Right lobe of liver (tissue), 6 donors: ENCODE measurements at regions not wholly inside any gene's neighbourhood (a gene's known extent, or its start where the extent isn't known, plus 50 kb on each side); places are given as distances from the start of the nearest gene placed in this dataset.

ENCODE experiments used
- ATAC-seq, 4 donors: fragments of 200-7000 bp; cut with Tn5 transposase; one replicate each; pipeline ENCODE4 v1.9.1; 2020; ENCODE audit warnings: mild to moderate bottlenecking in 4 of 4, moderate library complexity in 4 of 4
- DNase-seq, 3 donors: peaks; one replicate each; pipeline ENCODE4 v3.0.0-alpha.2; 2020
- H3K27ac ChIP-seq, 3 donors: fragments of 200-600 bp; one replicate each; pipeline ENCODE4 v1.8.0; 2022
- H3K27me3 ChIP-seq, 2 donors: fragments of 200-600 bp; one replicate each; pipeline ENCODE4 v1.8.0; 2022
- H3K36me3 ChIP-seq, 4 donors: fragments of 200-600 bp; sonication (generic) in 1 of 4; one replicate each; pipeline versions ENCODE4 v1.5.1 to v1.8.0; 2017 to 2022; ENCODE audit warnings: control low read depth in 1 of 4
- H3K4me1 ChIP-seq, 4 donors: fragments of 200-600 bp; sonication (generic) in 1 of 4; one replicate each; pipeline versions ENCODE4 v1.5.1 to v1.8.0; 2017 to 2022; ENCODE audit warnings: control low read depth in 1 of 4
- H3K4me3 ChIP-seq, 3 donors: fragments of 200-600 bp; one replicate each; pipeline ENCODE4 v1.8.0; 2022
- H3K9me3 ChIP-seq, 4 donors: fragments of 200-600 bp; sonication (generic) in 1 of 4; one replicate each; pipeline versions ENCODE4 v1.5.1 to v1.8.0; 2017 to 2022; ENCODE audit warnings: control low read depth in 1 of 4
- POLR2A ChIP-seq: fragments of 450-650 bp; IDR thresholded peaks from one replicate; pipeline ENCODE4 v1.6.1; 2017; ENCODE audit warnings: antibody characterized with exemption, mild to moderate bottlenecking
- WGBS: methylation state at CpG from one replicate; pipeline ENCODE4 v1.1.6; 2018; ENCODE audit warnings: low coverage, low lambda C conversion rate; ENCODE audit not compliant: insufficient coverage; ENCODE audit errors: missing lambda C conversion rate; 5-methylcytosine and 5-hydroxymethylcytosine counted together
- intact Hi-C, 2 donors: fragments of 100-400 bp; cut with DNase I; formaldehyde crosslinking; loops; one replicate each; pipeline versions ENCODE4 v1.11.2 to v1.14.1; 2022
- TF ChIP-seq, protein P1 (sequence below), 4 donors: fragments of 200-600 bp in 3 of 4; fragments of 450-650 bp in 1 of 4; IDR thresholded peaks; one replicate each; pipeline versions ENCODE4 v1.5.1 to v1.8.0; 2016 to 2022; ENCODE audit warnings: antibody characterized with exemption in 4 of 4, mild to moderate bottlenecking in 2 of 4
- donor health status: DM: no; HTN: yes; CAD: no.
- donor health status: DM: no; HTN: no; CAD: no.
- donor health status: DM: no; HTN: no; CAD: no.
- donor health status: DM: no; HTN: yes; CAD: no.
- donor health status: DM: no; HTN: yes; CAD: no.

DNA sequence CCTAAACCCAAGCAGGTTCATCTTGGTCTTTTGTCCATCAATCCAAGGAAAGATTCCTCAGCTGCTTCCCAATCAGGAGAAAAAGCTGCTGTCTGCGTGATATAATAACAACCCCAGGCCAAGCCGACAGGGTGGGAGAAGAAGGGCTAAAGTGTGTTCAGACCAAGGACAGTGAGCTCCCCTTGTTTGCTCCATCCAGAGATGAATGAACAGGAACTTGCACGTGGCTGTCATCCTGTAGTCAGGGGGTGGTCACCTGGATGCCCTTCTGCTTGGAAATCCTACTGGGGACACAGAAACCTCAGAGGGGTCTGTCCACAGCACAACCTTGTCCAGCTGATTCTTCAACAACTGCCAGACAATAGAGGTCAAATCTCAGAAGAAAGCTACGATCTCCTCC, 414.5 kb downstream of the SOX9 start:
- H3K9me3 ChIP-seq: no peaks in the 10 kb centered on the region
- ATAC-seq (no peak), DNase-seq (no peak)
- TF ChIP-seq, protein P1, sequence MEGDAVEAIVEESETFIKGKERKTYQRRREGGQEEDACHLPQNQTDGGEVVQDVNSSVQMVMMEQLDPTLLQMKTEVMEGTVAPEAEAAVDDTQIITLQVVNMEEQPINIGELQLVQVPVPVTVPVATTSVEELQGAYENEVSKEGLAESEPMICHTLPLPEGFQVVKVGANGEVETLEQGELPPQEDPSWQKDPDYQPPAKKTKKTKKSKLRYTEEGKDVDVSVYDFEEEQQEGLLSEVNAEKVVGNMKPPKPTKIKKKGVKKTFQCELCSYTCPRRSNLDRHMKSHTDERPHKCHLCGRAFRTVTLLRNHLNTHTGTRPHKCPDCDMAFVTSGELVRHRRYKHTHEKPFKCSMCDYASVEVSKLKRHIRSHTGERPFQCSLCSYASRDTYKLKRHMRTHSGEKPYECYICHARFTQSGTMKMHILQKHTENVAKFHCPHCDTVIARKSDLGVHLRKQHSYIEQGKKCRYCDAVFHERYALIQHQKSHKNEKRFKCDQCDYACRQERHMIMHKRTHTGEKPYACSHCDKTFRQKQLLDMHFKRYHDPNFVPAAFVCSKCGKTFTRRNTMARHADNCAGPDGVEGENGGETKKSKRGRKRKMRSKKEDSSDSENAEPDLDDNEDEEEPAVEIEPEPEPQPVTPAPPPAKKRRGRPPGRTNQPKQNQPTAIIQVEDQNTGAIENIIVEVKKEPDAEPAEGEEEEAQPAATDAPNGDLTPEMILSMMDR (IDR thresholded peaks at IDR 0.05): no peak
- no peak for TF ChIP-seq POLR2A
- no peak overlapping the region for H3K27ac ChIP-seq
- no peak overlapping the region for H3K4me3 ChIP-seq
- no peaks in the 10 kb centered on the region for H3K4me1 ChIP-seq
- intact Hi-C loops: no loop called here
- H3K27me3 ChIP-seq: no peaks in the 10 kb centered on the region
- WGBS: 67% methylated on average over 1 of the region's 4 CpGs
- no peaks in the 10 kb centered on the region for H3K36me3 ChIP-seq

DNA sequence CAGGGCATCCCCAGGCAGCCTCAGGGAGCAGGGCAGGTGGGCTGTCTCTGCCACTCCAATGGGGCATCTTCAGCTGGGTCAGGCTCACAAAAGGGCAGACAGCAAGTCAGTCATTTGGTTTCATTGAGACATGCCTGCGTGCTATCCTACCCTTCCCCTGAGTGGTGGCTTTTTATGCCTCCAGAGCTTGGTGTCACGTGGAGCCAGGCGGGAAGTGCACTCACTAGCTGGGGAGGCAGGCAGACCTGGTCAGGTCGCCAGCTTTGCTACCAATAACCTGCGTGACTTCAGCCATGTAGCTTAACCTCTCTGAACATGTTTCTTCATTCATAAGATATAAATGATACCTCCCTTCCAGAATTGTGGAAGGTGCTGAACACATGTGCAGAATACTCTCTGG, 415.0 kb downstream of the SOX9 start:
- Histone ChIP-seq H3K9me3 (no peaks in the 10 kb centered on the region), H3K27me3 (no peaks in the 10 kb centered on the region), H3K27ac (no peak overlapping the region), H3K4me3 (no peak overlapping the region), H3K36me3 (no peaks in the 10 kb centered on the region), H3K4me1 (no peaks in the 10 kb centered on the region)
- ATAC-seq (no peak), DNase-seq (no peak)
- TF ChIP-seq POLR2A: no peak
- TF ChIP-seq, protein P1 (IDR thresholded peaks at IDR 0.05): no peak
- WGBS: no CpG with 5 or more reads among the region's 5 CpGs
- intact Hi-C loops: no loop called here

DNA sequence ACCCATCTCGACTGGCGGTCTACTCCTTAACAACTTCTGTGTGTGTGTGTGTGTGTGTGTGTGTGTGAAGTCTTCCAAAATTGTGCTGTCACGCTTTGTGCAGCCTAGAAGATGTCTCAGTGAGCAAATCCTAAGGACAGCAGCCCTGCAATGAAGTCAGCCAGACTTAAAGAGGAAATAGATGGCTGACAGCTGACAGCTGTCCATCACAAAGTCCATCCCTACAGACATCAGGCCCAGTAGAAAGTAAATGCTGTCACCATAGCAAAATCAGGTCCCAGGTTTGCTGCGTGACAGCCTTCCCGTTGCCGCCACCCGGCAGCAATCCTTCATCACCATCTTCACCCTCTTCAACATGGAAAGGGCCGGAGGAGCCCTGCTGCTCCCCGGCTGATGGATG, 416.0 kb downstream of the SOX9 start:
- Histone ChIP-seq H3K4me3 (no peak overlapping the region), H3K4me1 (no peaks in the 10 kb centered on the region), H3K27ac (no peak overlapping the region), H3K27me3 (no peaks in the 10 kb centered on the region), H3K9me3 (no peaks in the 10 kb centered on the region), H3K36me3 (no peaks in the 10 kb centered on the region)
- no peak for TF ChIP-seq POLR2A
- TF ChIP-seq, protein P1 (IDR thresholded peaks at IDR 0.05): no peak
- DNase-seq: no peak
- ATAC-seq: no peak
- WGBS: 67% methylated on average over 6 of the region's 9 CpGs
- intact Hi-C loops: no loop called here

DNA sequence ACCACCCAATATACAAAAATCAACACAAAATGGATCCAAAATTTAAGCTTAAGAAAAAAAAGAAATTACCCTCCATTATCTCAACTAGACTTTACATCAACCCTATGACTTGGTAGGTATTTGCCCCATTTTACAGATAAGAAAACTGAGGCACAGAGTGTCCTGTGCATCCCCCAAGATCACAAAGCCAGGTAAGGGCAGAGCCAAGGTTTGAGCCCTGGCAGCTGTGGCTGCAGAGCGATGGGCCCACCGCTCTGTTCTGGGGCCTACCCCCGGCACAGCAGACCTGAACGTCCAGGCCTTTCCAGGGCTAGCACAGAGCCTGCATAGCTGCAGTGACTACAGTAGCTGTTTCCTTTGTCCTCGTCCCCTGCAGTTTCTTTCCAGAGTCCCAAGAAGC, 417.6 kb downstream of the SOX9 start:
- H3K36me3 ChIP-seq: no peaks in the 10 kb centered on the region
- no peaks in the 10 kb centered on the region for H3K27me3 ChIP-seq
- H3K27ac ChIP-seq: no peak overlapping the region
- DNase-seq: no peak
- H3K9me3 ChIP-seq: no peaks in the 10 kb centered on the region
- intact Hi-C loops: no loop called here
- TF ChIP-seq POLR2A: no peak
- TF ChIP-seq, protein P1 (IDR thresholded peaks at IDR 0.05): no peak
- H3K4me1 ChIP-seq: no peaks in the 10 kb centered on the region
- no CpG with 5 or more reads among the region's 5 CpGs for WGBS
- no peak overlapping the region for H3K4me3 ChIP-seq
- ATAC-seq: no peak

DNA sequence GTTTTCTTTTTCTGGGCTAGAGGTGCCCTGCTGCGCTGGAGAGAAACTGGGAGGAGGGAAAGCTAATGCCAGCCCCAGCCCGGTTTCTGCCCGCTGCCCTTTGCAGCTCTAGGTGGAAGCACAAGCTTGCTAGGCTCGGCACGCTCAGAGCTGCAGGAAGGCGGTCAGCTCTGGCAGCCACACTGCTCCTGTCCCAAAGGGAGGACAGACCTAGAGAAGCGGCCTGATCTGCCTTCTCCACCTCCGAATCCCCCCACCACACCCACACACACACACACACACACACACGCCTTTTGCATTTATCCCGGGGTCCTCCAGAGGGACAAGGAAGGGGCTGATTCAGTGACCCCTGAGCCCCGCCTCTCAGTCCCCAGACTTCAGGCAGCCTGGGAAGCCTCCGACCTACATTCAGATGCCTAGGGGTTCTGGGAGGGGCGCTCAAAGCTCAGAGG, 418.1 kb downstream of the SOX9 start:
- Histone ChIP-seq H3K27ac (no peak overlapping the region), H3K4me3 (no peak overlapping the region), H3K9me3 (no peaks in the 10 kb centered on the region), H3K4me1 (no peaks in the 10 kb centered on the region), H3K27me3 (no peaks in the 10 kb centered on the region), H3K36me3 (no peaks in the 10 kb centered on the region)
- DNase-seq (no peak), ATAC-seq (no peak)
- WGBS: 86% methylated on average over 5 of the region's 13 CpGs
- no peak for TF ChIP-seq POLR2A
- TF ChIP-seq, protein P1 (IDR thresholded peaks at IDR 0.05): no peak
- intact Hi-C loops: no loop called here
